DND-41 (cell line): ENCODE measurements at regions not wholly inside any gene's neighbourhood (a gene's known extent, or its start where the extent isn't known, plus 50 kb on each side); places are given as distances from the start of the nearest gene placed in this dataset.

ENCODE experiments used
- ATAC-seq: fragments of 200-7000 bp; cut with Tn5 transposase; 3 replicates; pipeline ENCODE4 v1.9.1; 2021; ENCODE audit warnings: low read depth; ENCODE audit not compliant: insufficient read depth
- DNase-seq: peaks from one replicate; pipeline ENCODE4 v3.0.0-alpha.2; 2020
- H2AFZ ChIP-seq: 2 replicates; pipeline ENCODE4 v1.6.0; 2012; ENCODE audit warnings: low read depth, low read length
- H3K27ac ChIP-seq: 2 replicates; pipeline ENCODE4 v1.5.1; 2012; ENCODE audit warnings: low read length, inconsistent platforms
- H3K27me3 ChIP-seq: fragments of 200-600 bp; sonication (generic); 2 replicates; pipeline ENCODE4 v1.6.0; 2012; ENCODE audit warnings: low read length, mild to moderate bottlenecking, inconsistent platforms; ENCODE audit not compliant: insufficient read depth, poor library complexity
- H3K36me3 ChIP-seq: 2 replicates; pipeline ENCODE4 v1.5.1; 2012; ENCODE audit warnings: low read length, inconsistent platforms; ENCODE audit not compliant: insufficient read depth
- H3K4me1 ChIP-seq: 2 replicates; pipeline ENCODE4 v1.5.1; 2012; ENCODE audit warnings: mild to moderate bottlenecking, low read length; ENCODE audit not compliant: insufficient read depth
- H3K4me2 ChIP-seq: 2 replicates; pipeline ENCODE4 v1.6.0; 2012; ENCODE audit warnings: mild to moderate bottlenecking, moderate library complexity, low read length, inconsistent platforms; ENCODE audit not compliant: insufficient read depth
- H3K4me3 ChIP-seq, 2 experiments: fragments of 200-600 bp in 1 of 2; shearing (Covaris generic) in 1 of 2; 2 replicates each; pipeline ENCODE4 v1.5.1; 2012 to 2016; ENCODE audit warnings: inconsistent platforms in 2 of 2, low read length in 2 of 2, mild to moderate bottlenecking in 2 of 2, low read depth in 1 of 2, moderate library complexity in 1 of 2
- H3K79me2 ChIP-seq: 2 replicates; pipeline ENCODE4 v1.6.0; 2012; ENCODE audit warnings: low read length, inconsistent platforms; ENCODE audit not compliant: insufficient read depth
- H3K9ac ChIP-seq: 2 replicates; pipeline ENCODE4 v1.6.0; 2012; ENCODE audit warnings: low read depth, mild to moderate bottlenecking, inconsistent platforms, low read length, moderate library complexity
- H3K9me3 ChIP-seq: 2 replicates; pipeline ENCODE4 v1.5.1; 2012; ENCODE audit warnings: low read length, moderate library complexity, mild to moderate bottlenecking, inconsistent platforms; ENCODE audit not compliant: insufficient read depth, severe bottlenecking
- H4K20me1 ChIP-seq: 2 replicates; pipeline ENCODE4 v1.6.0; 2012; ENCODE audit warnings: low read length; ENCODE audit not compliant: insufficient read depth
- CTCF ChIP-seq: IDR thresholded peaks from 2 replicates; pipeline ENCODE4 v1.5.1; 2012; ENCODE audit warnings: borderline replicate concordance, low read length, moderate library complexity, mild to moderate bottlenecking; ENCODE audit not compliant: poor library complexity, severe bottlenecking; ENCODE audit errors: extremely low read depth
- EZH2 ChIP-seq: IDR thresholded peaks from 3 replicates; pipeline ENCODE4 v1.6.1; 2012; ENCODE audit warnings: borderline replicate concordance, low read depth, mild to moderate bottlenecking, moderate library complexity, low read length, inconsistent platforms; ENCODE audit not compliant: severe bottlenecking

GRCh38 chr2:52294628-52295027, 1262.7 kb upstream of the NRXN1 start:
- Histone ChIP-seq H2AFZ (no peak overlapping the region), H3K4me2 (no peak overlapping the region), H3K27ac (no peak overlapping the region), H3K79me2 (no peaks in the 10 kb centered on the region), H3K9ac (no peak overlapping the region), H4K20me1 (no peaks in the 10 kb centered on the region), H3K4me1 (no peaks in the 10 kb centered on the region), H3K27me3 (no peaks in the 10 kb centered on the region), H3K4me3 (no peak overlapping the region), H3K36me3 (no peaks in the 10 kb centered on the region), H3K9me3 (no peaks in the 10 kb centered on the region)
- DNase-seq (no peak), ATAC-seq (no peak)
- TF ChIP-seq CTCF (no peak), EZH2 (no peak)

DNA sequence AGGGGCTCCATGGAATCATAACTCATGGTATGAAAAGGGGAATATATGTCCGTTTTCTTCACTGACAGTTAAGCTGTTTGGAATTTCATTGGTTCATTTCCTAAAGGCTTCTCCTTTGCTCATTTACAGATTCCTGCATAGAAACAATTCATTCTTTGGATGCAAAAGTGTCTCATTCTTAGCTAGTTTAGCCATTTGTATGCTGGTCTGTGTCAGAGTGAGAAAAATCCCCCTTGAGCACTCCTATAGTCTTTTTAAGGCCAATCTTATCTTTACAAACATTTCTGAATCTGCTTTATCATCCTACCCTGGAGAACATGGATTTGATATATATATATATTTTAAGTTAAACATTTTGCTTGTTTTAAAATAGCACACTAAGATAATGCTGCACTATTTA, 1260.9 kb upstream of the NRXN1 start:
- H2AFZ ChIP-seq, result no peak overlapping the region
- no peaks in the 10 kb centered on the region for H4K20me1 ChIP-seq
- H3K36me3 ChIP-seq, result no peaks in the 10 kb centered on the region
- H3K4me2 ChIP-seq, result no peak overlapping the region
- H3K4me3 ChIP-seq, result no peak overlapping the region
- no peaks in the 10 kb centered on the region for H3K79me2 ChIP-seq
- H3K9me3 ChIP-seq, result no peaks in the 10 kb centered on the region
- H3K9ac ChIP-seq, result no peak overlapping the region
- ATAC-seq (no peak), DNase-seq (no peak)
- no peak for TF ChIP-seq EZH2
- TF ChIP-seq CTCF, result no peak
- H3K4me1 ChIP-seq, result no peaks in the 10 kb centered on the region
- no peaks in the 10 kb centered on the region for H3K27me3 ChIP-seq
- H3K27ac ChIP-seq, result no peak overlapping the region

- no peak overlapping the region for H2AFZ ChIP-seq
- H3K79me2 ChIP-seq, result no peaks in the 10 kb centered on the region
- no peak overlapping the region for H3K27ac ChIP-seq
- H3K9ac ChIP-seq, result no peak overlapping the region
- H3K9me3 ChIP-seq, result no peaks in the 10 kb centered on the region
- H3K27me3 ChIP-seq, result no peaks in the 10 kb centered on the region
- no peaks in the 10 kb centered on the region for H3K36me3 ChIP-seq
- no peak for ATAC-seq
- H3K4me3 ChIP-seq, result no peak overlapping the region
- no peaks in the 10 kb centered on the region for H4K20me1 ChIP-seq
- no peak for DNase-seq
- TF ChIP-seq CTCF (no peak), EZH2 (no peak)
- H3K4me1 ChIP-seq, result no peaks in the 10 kb centered on the region
- no peak overlapping the region for H3K4me2 ChIP-seq
These were observed 1257.8 kb upstream of the NRXN1 start for GRCh38 chr2:52289741-52290140.

DNA sequence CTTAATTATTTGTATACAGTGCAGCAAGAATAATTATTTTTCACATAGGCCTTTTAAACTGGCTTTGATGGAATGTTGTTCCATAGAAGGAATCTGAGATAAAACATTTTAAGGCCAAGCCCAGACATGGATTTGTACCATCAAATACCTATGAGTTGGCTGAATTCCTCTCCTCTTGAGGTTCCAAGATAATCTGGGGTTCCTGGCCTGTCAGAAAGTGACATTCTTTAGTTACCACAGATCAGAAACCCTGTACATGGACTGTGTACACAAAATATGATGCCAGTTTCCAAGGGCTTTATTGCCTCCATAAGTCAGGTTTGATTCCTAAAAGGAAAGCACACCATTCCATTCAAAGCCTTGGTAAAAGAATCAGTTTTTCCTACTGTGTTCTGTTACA, 1256.7 kb upstream of the NRXN1 start:
- DNase-seq (no peak), ATAC-seq (no peak)
- no peak overlapping the region for H2AFZ ChIP-seq
- H3K27me3 ChIP-seq, result no peaks in the 10 kb centered on the region
- no peak overlapping the region for H3K4me3 ChIP-seq
- no peaks in the 10 kb centered on the region for H3K79me2 ChIP-seq
- H3K27ac ChIP-seq, result no peak overlapping the region
- H3K4me2 ChIP-seq, result no peak overlapping the region
- no peaks in the 10 kb centered on the region for H3K4me1 ChIP-seq
- no peak overlapping the region for H3K9ac ChIP-seq
- TF ChIP-seq CTCF (no peak), EZH2 (no peak)
- no peaks in the 10 kb centered on the region for H3K36me3 ChIP-seq
- no peaks in the 10 kb centered on the region for H4K20me1 ChIP-seq
- H3K9me3 ChIP-seq, result no peaks in the 10 kb centered on the region
